ENCODE measurements at regions not wholly inside any gene's neighbourhood (a gene's known extent, or its start where the extent isn't known, plus 50 kb on each side); places are given as distances from the start of the nearest gene placed in this dataset.

GRCh38 chr18:56269958-56270357 is 368.4 kb downstream of the TXNL1 start:
- TF ChIP-seq EZH2 (optimal IDR thresholded peaks at IDR 0.05; ENCODE audit: low read depth, low read length), result no peak
- no peak for TF ChIP-seq CTCF (IDR thresholded peaks at IDR 0.05; ENCODE audit: low read length)

Measured in MM.1S (cell line).